ENCODE measurements at regions not wholly inside any gene's neighbourhood (a gene's known extent, or its start where the extent isn't known, plus 50 kb on each side); places are given as distances from the start of the nearest gene placed in this dataset.

DNA sequence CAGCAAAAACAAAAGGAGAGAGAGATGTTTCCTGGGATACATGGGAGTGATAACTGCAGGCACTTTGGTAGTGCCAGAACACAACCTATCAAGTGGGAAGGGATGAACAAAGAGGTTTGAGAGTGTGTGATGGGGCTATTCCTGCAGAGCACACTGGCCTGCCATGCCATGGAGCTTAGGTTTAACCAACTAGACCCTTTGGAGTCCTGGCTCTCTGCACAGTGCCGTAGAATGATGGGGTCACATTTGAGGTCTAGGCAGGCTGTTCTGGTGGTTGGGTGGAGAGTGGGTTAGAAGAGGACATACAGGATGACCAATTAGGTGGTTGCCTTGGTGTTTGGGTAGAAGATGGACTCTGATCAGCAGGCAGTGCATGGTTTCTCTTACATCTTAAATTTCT, 101.9 kb upstream of the HABP2 start:
- TF ChIP-seq, protein P1, sequence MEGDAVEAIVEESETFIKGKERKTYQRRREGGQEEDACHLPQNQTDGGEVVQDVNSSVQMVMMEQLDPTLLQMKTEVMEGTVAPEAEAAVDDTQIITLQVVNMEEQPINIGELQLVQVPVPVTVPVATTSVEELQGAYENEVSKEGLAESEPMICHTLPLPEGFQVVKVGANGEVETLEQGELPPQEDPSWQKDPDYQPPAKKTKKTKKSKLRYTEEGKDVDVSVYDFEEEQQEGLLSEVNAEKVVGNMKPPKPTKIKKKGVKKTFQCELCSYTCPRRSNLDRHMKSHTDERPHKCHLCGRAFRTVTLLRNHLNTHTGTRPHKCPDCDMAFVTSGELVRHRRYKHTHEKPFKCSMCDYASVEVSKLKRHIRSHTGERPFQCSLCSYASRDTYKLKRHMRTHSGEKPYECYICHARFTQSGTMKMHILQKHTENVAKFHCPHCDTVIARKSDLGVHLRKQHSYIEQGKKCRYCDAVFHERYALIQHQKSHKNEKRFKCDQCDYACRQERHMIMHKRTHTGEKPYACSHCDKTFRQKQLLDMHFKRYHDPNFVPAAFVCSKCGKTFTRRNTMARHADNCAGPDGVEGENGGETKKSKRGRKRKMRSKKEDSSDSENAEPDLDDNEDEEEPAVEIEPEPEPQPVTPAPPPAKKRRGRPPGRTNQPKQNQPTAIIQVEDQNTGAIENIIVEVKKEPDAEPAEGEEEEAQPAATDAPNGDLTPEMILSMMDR (IDR thresholded peaks at IDR 0.05; ENCODE audit: low read length): no peak
- no peak for TF ChIP-seq EZH2 (IDR thresholded peaks at IDR 0.05; ENCODE audit: borderline replicate concordance, low read length)

Measured in OCI-LY1 (cell line).